ENCODE measurements at regions not wholly inside any gene's neighbourhood (a gene's known extent, or its start where the extent isn't known, plus 50 kb on each side); places are given as distances from the start of the nearest gene placed in this dataset.

DNA sequence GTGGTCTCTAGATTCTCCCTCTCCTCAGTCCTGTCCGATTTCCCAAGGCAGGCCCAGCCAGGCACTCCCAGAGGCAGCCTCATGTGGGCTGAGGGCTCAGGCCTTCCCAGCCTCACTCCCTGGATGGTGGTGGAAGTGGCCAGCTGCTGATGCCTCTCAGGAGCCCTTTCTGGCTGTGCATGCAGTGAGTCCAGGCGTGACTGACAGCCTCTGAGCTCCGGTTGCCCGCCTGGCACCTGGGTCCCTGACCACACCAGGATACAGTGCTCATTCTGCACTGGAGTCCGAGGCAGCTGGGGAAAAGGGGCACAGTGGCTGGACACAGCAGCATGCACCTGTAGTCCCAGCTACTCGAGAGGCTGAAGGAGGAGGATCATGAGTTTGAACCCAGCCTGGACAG, 132.6 kb downstream of the CUL2 start:
- H3K4me2 ChIP-seq (replicated peaks; ENCODE audit: low read depth, low read length, poor library complexity, severe bottlenecking): no peak overlapping the region
- H3K9me3 ChIP-seq (ENCODE audit: control extremely low read depth in 1 of 3, control insufficient read depth in 2 of 3, insufficient read depth in 1 of 3, low read length in 2 of 3): no peaks in the 10 kb centered on the region
- POLR2A ChIA-PET: no interaction called here
- no peaks in the 10 kb centered on the region for H4K20me1 ChIP-seq (ENCODE audit: control insufficient read depth, insufficient read depth, low read length, poor library complexity, severe bottlenecking)
- WGBS (ENCODE audit: insufficient coverage): 78% methylated on average over 6 of the region's 6 CpGs
- Mint-ChIP-seq H3K4me1 (no peaks in the 10 kb centered on the region), H3K27me3 (no peaks in the 10 kb centered on the region), H3K4me3 (no peak overlapping the region), H3K9me3 (ENCODE audit: insufficient read depth) (no peaks in the 10 kb centered on the region), H3K27ac (no peak overlapping the region)
- no peaks in the 10 kb centered on the region for H3K79me2 ChIP-seq (ENCODE audit: control insufficient read depth, insufficient read depth, low read length)
- CTCF ChIA-PET: no interaction called here
- H2AFZ ChIP-seq (ENCODE audit: insufficient read depth, low read depth, low read length, poor library complexity, severe bottlenecking): no peak overlapping the region
- H3K27me3 ChIP-seq (replicated peaks in 1 of 4; ENCODE audit: control extremely low read depth in 1 of 4, control insufficient read depth in 3 of 4, insufficient read depth in 4 of 4, low read length in 3 of 4): no peaks in the 10 kb centered on the region
- ATAC-seq (ENCODE audit: low read depth): no peak
- H3K9ac ChIP-seq (ENCODE audit: low read length): no peak overlapping the region
- no peak overlapping the region for H3K27ac ChIP-seq (ENCODE audit: low read length in 2 of 2)
- H3K36me3 ChIP-seq (replicated peaks in 1 of 2; ENCODE audit: control extremely low read depth in 1 of 2, control insufficient read depth in 1 of 2, extremely low read depth in 1 of 2, insufficient read depth in 2 of 2, low read length in 1 of 2): no peaks in the 10 kb centered on the region
- no peak for DNase-seq
- intact Hi-C loops (cut with micrococcal nuclease): no loop called here
- no peak overlapping the region for H3K4me3 ChIP-seq (ENCODE audit: control extremely low read depth in 1 of 5, extremely low read depth in 1 of 5, insufficient read depth in 1 of 5, low read depth in 2 of 5, low read length in 4 of 5)
- H3K4me1 ChIP-seq (ENCODE audit: control insufficient read depth in 2 of 2, insufficient read depth in 2 of 2, low read length in 2 of 2): no peaks in the 10 kb centered on the region
- TF ChIP-seq, protein P1, sequence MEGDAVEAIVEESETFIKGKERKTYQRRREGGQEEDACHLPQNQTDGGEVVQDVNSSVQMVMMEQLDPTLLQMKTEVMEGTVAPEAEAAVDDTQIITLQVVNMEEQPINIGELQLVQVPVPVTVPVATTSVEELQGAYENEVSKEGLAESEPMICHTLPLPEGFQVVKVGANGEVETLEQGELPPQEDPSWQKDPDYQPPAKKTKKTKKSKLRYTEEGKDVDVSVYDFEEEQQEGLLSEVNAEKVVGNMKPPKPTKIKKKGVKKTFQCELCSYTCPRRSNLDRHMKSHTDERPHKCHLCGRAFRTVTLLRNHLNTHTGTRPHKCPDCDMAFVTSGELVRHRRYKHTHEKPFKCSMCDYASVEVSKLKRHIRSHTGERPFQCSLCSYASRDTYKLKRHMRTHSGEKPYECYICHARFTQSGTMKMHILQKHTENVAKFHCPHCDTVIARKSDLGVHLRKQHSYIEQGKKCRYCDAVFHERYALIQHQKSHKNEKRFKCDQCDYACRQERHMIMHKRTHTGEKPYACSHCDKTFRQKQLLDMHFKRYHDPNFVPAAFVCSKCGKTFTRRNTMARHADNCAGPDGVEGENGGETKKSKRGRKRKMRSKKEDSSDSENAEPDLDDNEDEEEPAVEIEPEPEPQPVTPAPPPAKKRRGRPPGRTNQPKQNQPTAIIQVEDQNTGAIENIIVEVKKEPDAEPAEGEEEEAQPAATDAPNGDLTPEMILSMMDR (IDR thresholded peaks at IDR 0.05): no peak
- no peak for TF ChIP-seq EZH2 (IDR thresholded peaks at IDR 0.05; ENCODE audit: borderline replicate concordance, insufficient read depth, low read depth, low read length, poor library complexity, severe bottlenecking)

DNA sequence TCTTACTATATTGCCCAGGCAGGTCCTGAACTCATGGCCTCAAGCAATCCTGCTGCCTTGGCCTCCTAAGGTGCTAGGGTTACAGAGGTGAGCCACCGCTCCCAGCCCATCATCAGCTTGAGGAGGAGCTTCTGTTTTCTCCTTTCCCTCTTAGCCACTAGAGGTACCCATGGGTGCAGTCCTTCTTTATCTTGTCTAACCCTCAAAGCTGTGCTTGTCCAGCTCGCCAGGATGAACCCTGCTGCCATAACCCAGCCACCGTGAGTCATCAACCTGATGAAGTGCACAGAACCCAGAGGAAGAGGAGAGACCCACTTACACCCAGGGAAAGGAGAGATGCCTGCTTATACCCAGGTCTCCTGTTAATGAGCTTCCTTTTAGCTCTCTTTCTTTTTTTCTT, 133.4 kb downstream of the CUL2 start:
- WGBS (ENCODE audit: insufficient coverage): 92% methylated on average over 3 of the region's 3 CpGs
- Mint-ChIP-seq H3K4me3 (no peak overlapping the region), H3K27me3 (no peaks in the 10 kb centered on the region), H3K4me1 (no peaks in the 10 kb centered on the region), H3K9me3 (ENCODE audit: insufficient read depth) (no peaks in the 10 kb centered on the region), H3K27ac (no peak overlapping the region)
- TF ChIP-seq, protein P1 (IDR thresholded peaks at IDR 0.05): no peak
- no peak for TF ChIP-seq EZH2 (IDR thresholded peaks at IDR 0.05; ENCODE audit: borderline replicate concordance, insufficient read depth, low read depth, low read length, poor library complexity, severe bottlenecking)
- Histone ChIP-seq H3K79me2 (ENCODE audit: control insufficient read depth, insufficient read depth, low read length) (no peaks in the 10 kb centered on the region), H3K27ac (ENCODE audit: low read length in 2 of 2) (no peak overlapping the region), H3K4me3 (ENCODE audit: control extremely low read depth in 1 of 5, extremely low read depth in 1 of 5, insufficient read depth in 1 of 5, low read depth in 2 of 5, low read length in 4 of 5) (no peak overlapping the region), H3K9me3 (ENCODE audit: control extremely low read depth in 1 of 3, control insufficient read depth in 2 of 3, insufficient read depth in 1 of 3, low read length in 2 of 3) (no peaks in the 10 kb centered on the region), H4K20me1 (ENCODE audit: control insufficient read depth, insufficient read depth, low read length, poor library complexity, severe bottlenecking) (no peaks in the 10 kb centered on the region), H3K9ac (ENCODE audit: low read length) (no peak overlapping the region), H2AFZ (ENCODE audit: insufficient read depth, low read depth, low read length, poor library complexity, severe bottlenecking) (no peak overlapping the region), H3K4me2 (replicated peaks; ENCODE audit: low read depth, low read length, poor library complexity, severe bottlenecking) (no peak overlapping the region), H3K27me3 (replicated peaks in 1 of 4; ENCODE audit: control extremely low read depth in 1 of 4, control insufficient read depth in 3 of 4, insufficient read depth in 4 of 4, low read length in 3 of 4) (no peaks in the 10 kb centered on the region), H3K4me1 (ENCODE audit: control insufficient read depth in 2 of 2, insufficient read depth in 2 of 2, low read length in 2 of 2) (no peaks in the 10 kb centered on the region), H3K36me3 (replicated peaks in 1 of 2; ENCODE audit: control extremely low read depth in 1 of 2, control insufficient read depth in 1 of 2, extremely low read depth in 1 of 2, insufficient read depth in 2 of 2, low read length in 1 of 2) (no peaks in the 10 kb centered on the region)
- CTCF ChIA-PET: no interaction called here
- ATAC-seq (ENCODE audit: low read depth): no peak
- intact Hi-C loops (cut with micrococcal nuclease): no loop called here
- POLR2A ChIA-PET: no interaction called here
- no peak for DNase-seq

All from B cell (primary cell).